GM23338 (cell line): ENCODE measurements at regions not wholly inside any gene's neighbourhood (a gene's known extent, or its start where the extent isn't known, plus 50 kb on each side); places are given as distances from the start of the nearest gene placed in this dataset.

ENCODE experiments used
- ATAC-seq: fragments of 200-7000 bp; cut with Tn5 transposase; 3 replicates; pipeline ENCODE4 v1.9.1; 2020
- DNase-seq: peaks from one replicate; pipeline ENCODE4 v3.0.0-alpha.2; 2015; ENCODE audit warnings: low spot score
- H2AFZ ChIP-seq: fragments of 200-600 bp; sonication (generic); 2 replicates; pipeline ENCODE4 v1.8.0; 2016; ENCODE audit warnings: antibody characterized with exemption, mild to moderate bottlenecking, moderate library complexity
- H3F3A ChIP-seq: fragments of 200-600 bp; sonication (generic); replicated peaks from 2 replicates; pipeline ENCODE4 v1.8.0; 2017; ENCODE audit warnings: antibody characterized with exemption, mixed run types, low read depth
- H3K27ac ChIP-seq: fragments of 200-600 bp; sonication (generic); 2 replicates; pipeline ENCODE4 v1.6.1; 2016; ENCODE audit warnings: low read depth
- H3K27me3 ChIP-seq: fragments of 200-600 bp; sonication (generic); 2 replicates; pipeline ENCODE4 v1.8.0; 2016; ENCODE audit warnings: mild to moderate bottlenecking, mixed run types, moderate library complexity; ENCODE audit not compliant: insufficient read depth
- H3K36me3 ChIP-seq: fragments of 200-600 bp; sonication (generic); 2 replicates; pipeline ENCODE4 v1.8.0; 2016; ENCODE audit warnings: mild to moderate bottlenecking; ENCODE audit not compliant: insufficient read depth
- H3K4me1 ChIP-seq: fragments of 200-600 bp; sonication (generic); 2 replicates; pipeline ENCODE4 v1.8.0; 2016; ENCODE audit warnings: mild to moderate bottlenecking, moderate library complexity; ENCODE audit not compliant: insufficient read depth
- H3K4me2 ChIP-seq: fragments of 200-600 bp; sonication (generic); 2 replicates; pipeline ENCODE4 v1.7.1; 2017; ENCODE audit warnings: mixed run types
- H3K4me3 ChIP-seq: fragments of 200-600 bp; sonication (generic); 2 replicates; pipeline ENCODE4 v1.6.1; 2016; ENCODE audit warnings: mixed run types
- H3K79me2 ChIP-seq: fragments of 200-600 bp; sonication (generic); replicated peaks from 2 replicates; pipeline ENCODE4 v1.8.0; 2017; ENCODE audit warnings: mild to moderate bottlenecking; ENCODE audit not compliant: insufficient read depth
- H3K9me2 ChIP-seq: fragments of 200-600 bp; sonication (generic); 2 replicates; pipeline ENCODE4 v1.8.0; 2017; ENCODE audit not compliant: insufficient read depth
- H4K20me1 ChIP-seq: fragments of 200-600 bp; sonication (generic); replicated peaks from 2 replicates; pipeline ENCODE4 v1.8.0; 2017; ENCODE audit warnings: mild to moderate bottlenecking; ENCODE audit not compliant: insufficient read depth
- H3K27ac Mint-ChIP-seq: 2 replicates; pipeline ENCODE4 v1.8.0; 2020; ENCODE audit warnings: inconsistent platforms, mild to moderate bottlenecking, moderate library complexity, mixed read lengths
- H3K27me3 Mint-ChIP-seq: 3 replicates; pipeline ENCODE4 v1.8.0; 2022; ENCODE audit warnings: low read depth, mild to moderate bottlenecking, moderate library complexity, mixed read lengths, inconsistent platforms; ENCODE audit not compliant: insufficient read depth, poor library complexity
- H3K36me3 Mint-ChIP-seq: 3 replicates; pipeline ENCODE4 v1.8.0; 2021; ENCODE audit warnings: low read depth, mild to moderate bottlenecking, inconsistent platforms, moderate library complexity, mixed read lengths
- H3K4me1 Mint-ChIP-seq: 3 replicates; pipeline ENCODE4 v1.8.0; 2020; ENCODE audit warnings: mild to moderate bottlenecking, inconsistent platforms, mixed read lengths
- H3K4me3 Mint-ChIP-seq: 3 replicates; pipeline ENCODE4 v1.8.0; 2021; ENCODE audit warnings: moderate library complexity, mild to moderate bottlenecking, inconsistent platforms, mixed read lengths
- H3K9me3 Mint-ChIP-seq: 3 replicates; pipeline ENCODE4 v1.8.0; 2020; ENCODE audit warnings: moderate library complexity, mild to moderate bottlenecking, inconsistent platforms, mixed read lengths
- CREB1 ChIP-seq: fragments of 250-450 bp; sonication (Bioruptor Pico); IDR thresholded peaks from 2 replicates; pipeline ENCODE4 v1.5.0; 2020; ENCODE audit warnings: low read depth, mild to moderate bottlenecking, moderate library complexity
- EZH2 ChIP-seq: fragments of 200-600 bp; sonication (generic); IDR thresholded peaks from one replicate; pipeline ENCODE4 v1.8.0; 2017; ENCODE audit warnings: antibody characterized with exemption, mild to moderate bottlenecking, low read depth; ENCODE audit not compliant: unreplicated experiment
- EZH2phosphoT487 ChIP-seq: fragments of 200-600 bp; sonication (generic); IDR thresholded peaks from one replicate; pipeline ENCODE4 v1.8.1; 2018; ENCODE audit warnings: antibody characterized with exemption; ENCODE audit not compliant: unreplicated experiment
- JUNB ChIP-seq: IDR thresholded peaks from one replicate; pipeline ENCODE4 v1.6.1; 2016; ENCODE audit warnings: antibody characterized with exemption; ENCODE audit not compliant: unreplicated experiment
- NANOG ChIP-seq: IDR thresholded peaks from 2 replicates; pipeline ENCODE4 v1.6.1; 2016; ENCODE audit warnings: antibody characterized with exemption, borderline replicate concordance
- POLR2AphosphoS5 ChIP-seq: IDR thresholded peaks from 2 replicates; pipeline ENCODE4 v1.6.1; 2016; ENCODE audit warnings: antibody characterized with exemption, low read depth
- STAT1 ChIP-seq: IDR thresholded peaks from one replicate; pipeline ENCODE4 v1.6.1; 2016; ENCODE audit warnings: antibody characterized with exemption; ENCODE audit not compliant: unreplicated experiment
- ZNF114 ChIP-seq: fragments of 250-450 bp; sonication (Bioruptor Pico); IDR thresholded peaks from 2 replicates; pipeline ENCODE4 v1.5.0; 2020; ENCODE audit warnings: mild to moderate bottlenecking, moderate library complexity
- ZNF331 ChIP-seq: fragments of 250-450 bp; sonication (Bioruptor Pico); IDR thresholded peaks from 2 replicates; pipeline ENCODE4 v1.5.0; 2020; ENCODE audit warnings: low read depth, mild to moderate bottlenecking, moderate library complexity
- TF ChIP-seq, protein P1 (sequence below), 2 experiments: fragments of 200-600 bp in 1 of 2; sonication (generic) in 1 of 2; conservative IDR thresholded peaks; 2 replicates each; pipeline versions ENCODE4 v1.5.1 to v1.6.1; 2016 to 2017; ENCODE audit warnings: antibody characterized with exemption in 2 of 2, low read depth in 2 of 2, mild to moderate bottlenecking in 2 of 2, moderate library complexity in 1 of 2
- TF ChIP-seq, protein P2 (sequence below): IDR thresholded peaks from one replicate; pipeline ENCODE4 v1.6.1; 2018; ENCODE audit warnings: antibody characterized with exemption; ENCODE audit not compliant: unreplicated experiment
- TF ChIP-seq, protein P3 (sequence below): IDR thresholded peaks from 2 replicates; pipeline ENCODE4 v1.6.1; 2016; ENCODE audit warnings: antibody characterized with exemption
- TF ChIP-seq, protein P4 (sequence below): fragments of 250-450 bp; sonication (Bioruptor Pico); IDR thresholded peaks from 2 replicates; pipeline ENCODE4 v1.5.0; 2020; ENCODE audit warnings: mild to moderate bottlenecking, moderate library complexity

GRCh38 chr5:106730506-106730905 is 940.2 kb downstream of the EFNA5 start:
- no peaks in the 10 kb centered on the region for H3K4me1 Mint-ChIP-seq
- H3K4me1 ChIP-seq, result no peaks in the 10 kb centered on the region
- H3K4me3 Mint-ChIP-seq, result no peak overlapping the region
- no peaks in the 10 kb centered on the region for H4K20me1 ChIP-seq
- H3F3A ChIP-seq, result no peaks in the 10 kb centered on the region
- no peaks in the 10 kb centered on the region for H3K9me2 ChIP-seq
- no peak overlapping the region for H3K4me3 ChIP-seq
- no peak overlapping the region for H2AFZ ChIP-seq
- H3K27ac ChIP-seq, result no peak overlapping the region
- H3K9me3 Mint-ChIP-seq, result peaks cover 41% of the 10 kb centered on the region
- H3K27me3 ChIP-seq, result no peaks in the 10 kb centered on the region
- no peak overlapping the region for H3K4me2 ChIP-seq
- H3K27me3 Mint-ChIP-seq, result peaks cover 9% of the 10 kb centered on the region
- DNase-seq (no peak), ATAC-seq (no peak)
- H3K36me3 ChIP-seq, result peaks cover 4% of the 10 kb centered on the region; the same call in 1 of the 2 replicates
- H3K27ac Mint-ChIP-seq, result no peak overlapping the region
- no peaks in the 10 kb centered on the region for H3K79me2 ChIP-seq
- peaks cover 34% of the 10 kb centered on the region for H3K36me3 Mint-ChIP-seq
- TF ChIP-seq, protein P1, sequence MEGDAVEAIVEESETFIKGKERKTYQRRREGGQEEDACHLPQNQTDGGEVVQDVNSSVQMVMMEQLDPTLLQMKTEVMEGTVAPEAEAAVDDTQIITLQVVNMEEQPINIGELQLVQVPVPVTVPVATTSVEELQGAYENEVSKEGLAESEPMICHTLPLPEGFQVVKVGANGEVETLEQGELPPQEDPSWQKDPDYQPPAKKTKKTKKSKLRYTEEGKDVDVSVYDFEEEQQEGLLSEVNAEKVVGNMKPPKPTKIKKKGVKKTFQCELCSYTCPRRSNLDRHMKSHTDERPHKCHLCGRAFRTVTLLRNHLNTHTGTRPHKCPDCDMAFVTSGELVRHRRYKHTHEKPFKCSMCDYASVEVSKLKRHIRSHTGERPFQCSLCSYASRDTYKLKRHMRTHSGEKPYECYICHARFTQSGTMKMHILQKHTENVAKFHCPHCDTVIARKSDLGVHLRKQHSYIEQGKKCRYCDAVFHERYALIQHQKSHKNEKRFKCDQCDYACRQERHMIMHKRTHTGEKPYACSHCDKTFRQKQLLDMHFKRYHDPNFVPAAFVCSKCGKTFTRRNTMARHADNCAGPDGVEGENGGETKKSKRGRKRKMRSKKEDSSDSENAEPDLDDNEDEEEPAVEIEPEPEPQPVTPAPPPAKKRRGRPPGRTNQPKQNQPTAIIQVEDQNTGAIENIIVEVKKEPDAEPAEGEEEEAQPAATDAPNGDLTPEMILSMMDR (conservative IDR thresholded peaks at IDR 0.05; ENCODE audit: low read depth in 2 of 2), result no peak
- TF ChIP-seq, protein P2, sequence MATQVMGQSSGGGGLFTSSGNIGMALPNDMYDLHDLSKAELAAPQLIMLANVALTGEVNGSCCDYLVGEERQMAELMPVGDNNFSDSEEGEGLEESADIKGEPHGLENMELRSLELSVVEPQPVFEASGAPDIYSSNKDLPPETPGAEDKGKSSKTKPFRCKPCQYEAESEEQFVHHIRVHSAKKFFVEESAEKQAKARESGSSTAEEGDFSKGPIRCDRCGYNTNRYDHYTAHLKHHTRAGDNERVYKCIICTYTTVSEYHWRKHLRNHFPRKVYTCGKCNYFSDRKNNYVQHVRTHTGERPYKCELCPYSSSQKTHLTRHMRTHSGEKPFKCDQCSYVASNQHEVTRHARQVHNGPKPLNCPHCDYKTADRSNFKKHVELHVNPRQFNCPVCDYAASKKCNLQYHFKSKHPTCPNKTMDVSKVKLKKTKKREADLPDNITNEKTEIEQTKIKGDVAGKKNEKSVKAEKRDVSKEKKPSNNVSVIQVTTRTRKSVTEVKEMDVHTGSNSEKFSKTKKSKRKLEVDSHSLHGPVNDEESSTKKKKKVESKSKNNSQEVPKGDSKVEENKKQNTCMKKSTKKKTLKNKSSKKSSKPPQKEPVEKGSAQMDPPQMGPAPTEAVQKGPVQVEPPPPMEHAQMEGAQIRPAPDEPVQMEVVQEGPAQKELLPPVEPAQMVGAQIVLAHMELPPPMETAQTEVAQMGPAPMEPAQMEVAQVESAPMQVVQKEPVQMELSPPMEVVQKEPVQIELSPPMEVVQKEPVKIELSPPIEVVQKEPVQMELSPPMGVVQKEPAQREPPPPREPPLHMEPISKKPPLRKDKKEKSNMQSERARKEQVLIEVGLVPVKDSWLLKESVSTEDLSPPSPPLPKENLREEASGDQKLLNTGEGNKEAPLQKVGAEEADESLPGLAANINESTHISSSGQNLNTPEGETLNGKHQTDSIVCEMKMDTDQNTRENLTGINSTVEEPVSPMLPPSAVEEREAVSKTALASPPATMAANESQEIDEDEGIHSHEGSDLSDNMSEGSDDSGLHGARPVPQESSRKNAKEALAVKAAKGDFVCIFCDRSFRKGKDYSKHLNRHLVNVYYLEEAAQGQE, result no peak
- TF ChIP-seq POLR2AphosphoS5, result no peak
- TF ChIP-seq JUNB, result no peak
- no peak for TF ChIP-seq CREB1 (CRISPR knock-in tag)
- no peak for TF ChIP-seq NANOG
- no peak for TF ChIP-seq ZNF331 (CRISPR knock-in tag)
- no peak for TF ChIP-seq EZH2
- TF ChIP-seq STAT1, result no peak
- no peak for TF ChIP-seq ZNF114 (CRISPR knock-in tag)
- no peak for TF ChIP-seq EZH2phosphoT487
- TF ChIP-seq, protein P3, sequence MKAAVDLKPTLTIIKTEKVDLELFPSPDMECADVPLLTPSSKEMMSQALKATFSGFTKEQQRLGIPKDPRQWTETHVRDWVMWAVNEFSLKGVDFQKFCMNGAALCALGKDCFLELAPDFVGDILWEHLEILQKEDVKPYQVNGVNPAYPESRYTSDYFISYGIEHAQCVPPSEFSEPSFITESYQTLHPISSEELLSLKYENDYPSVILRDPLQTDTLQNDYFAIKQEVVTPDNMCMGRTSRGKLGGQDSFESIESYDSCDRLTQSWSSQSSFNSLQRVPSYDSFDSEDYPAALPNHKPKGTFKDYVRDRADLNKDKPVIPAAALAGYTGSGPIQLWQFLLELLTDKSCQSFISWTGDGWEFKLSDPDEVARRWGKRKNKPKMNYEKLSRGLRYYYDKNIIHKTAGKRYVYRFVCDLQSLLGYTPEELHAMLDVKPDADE, result no peak
- TF ChIP-seq, protein P4, sequence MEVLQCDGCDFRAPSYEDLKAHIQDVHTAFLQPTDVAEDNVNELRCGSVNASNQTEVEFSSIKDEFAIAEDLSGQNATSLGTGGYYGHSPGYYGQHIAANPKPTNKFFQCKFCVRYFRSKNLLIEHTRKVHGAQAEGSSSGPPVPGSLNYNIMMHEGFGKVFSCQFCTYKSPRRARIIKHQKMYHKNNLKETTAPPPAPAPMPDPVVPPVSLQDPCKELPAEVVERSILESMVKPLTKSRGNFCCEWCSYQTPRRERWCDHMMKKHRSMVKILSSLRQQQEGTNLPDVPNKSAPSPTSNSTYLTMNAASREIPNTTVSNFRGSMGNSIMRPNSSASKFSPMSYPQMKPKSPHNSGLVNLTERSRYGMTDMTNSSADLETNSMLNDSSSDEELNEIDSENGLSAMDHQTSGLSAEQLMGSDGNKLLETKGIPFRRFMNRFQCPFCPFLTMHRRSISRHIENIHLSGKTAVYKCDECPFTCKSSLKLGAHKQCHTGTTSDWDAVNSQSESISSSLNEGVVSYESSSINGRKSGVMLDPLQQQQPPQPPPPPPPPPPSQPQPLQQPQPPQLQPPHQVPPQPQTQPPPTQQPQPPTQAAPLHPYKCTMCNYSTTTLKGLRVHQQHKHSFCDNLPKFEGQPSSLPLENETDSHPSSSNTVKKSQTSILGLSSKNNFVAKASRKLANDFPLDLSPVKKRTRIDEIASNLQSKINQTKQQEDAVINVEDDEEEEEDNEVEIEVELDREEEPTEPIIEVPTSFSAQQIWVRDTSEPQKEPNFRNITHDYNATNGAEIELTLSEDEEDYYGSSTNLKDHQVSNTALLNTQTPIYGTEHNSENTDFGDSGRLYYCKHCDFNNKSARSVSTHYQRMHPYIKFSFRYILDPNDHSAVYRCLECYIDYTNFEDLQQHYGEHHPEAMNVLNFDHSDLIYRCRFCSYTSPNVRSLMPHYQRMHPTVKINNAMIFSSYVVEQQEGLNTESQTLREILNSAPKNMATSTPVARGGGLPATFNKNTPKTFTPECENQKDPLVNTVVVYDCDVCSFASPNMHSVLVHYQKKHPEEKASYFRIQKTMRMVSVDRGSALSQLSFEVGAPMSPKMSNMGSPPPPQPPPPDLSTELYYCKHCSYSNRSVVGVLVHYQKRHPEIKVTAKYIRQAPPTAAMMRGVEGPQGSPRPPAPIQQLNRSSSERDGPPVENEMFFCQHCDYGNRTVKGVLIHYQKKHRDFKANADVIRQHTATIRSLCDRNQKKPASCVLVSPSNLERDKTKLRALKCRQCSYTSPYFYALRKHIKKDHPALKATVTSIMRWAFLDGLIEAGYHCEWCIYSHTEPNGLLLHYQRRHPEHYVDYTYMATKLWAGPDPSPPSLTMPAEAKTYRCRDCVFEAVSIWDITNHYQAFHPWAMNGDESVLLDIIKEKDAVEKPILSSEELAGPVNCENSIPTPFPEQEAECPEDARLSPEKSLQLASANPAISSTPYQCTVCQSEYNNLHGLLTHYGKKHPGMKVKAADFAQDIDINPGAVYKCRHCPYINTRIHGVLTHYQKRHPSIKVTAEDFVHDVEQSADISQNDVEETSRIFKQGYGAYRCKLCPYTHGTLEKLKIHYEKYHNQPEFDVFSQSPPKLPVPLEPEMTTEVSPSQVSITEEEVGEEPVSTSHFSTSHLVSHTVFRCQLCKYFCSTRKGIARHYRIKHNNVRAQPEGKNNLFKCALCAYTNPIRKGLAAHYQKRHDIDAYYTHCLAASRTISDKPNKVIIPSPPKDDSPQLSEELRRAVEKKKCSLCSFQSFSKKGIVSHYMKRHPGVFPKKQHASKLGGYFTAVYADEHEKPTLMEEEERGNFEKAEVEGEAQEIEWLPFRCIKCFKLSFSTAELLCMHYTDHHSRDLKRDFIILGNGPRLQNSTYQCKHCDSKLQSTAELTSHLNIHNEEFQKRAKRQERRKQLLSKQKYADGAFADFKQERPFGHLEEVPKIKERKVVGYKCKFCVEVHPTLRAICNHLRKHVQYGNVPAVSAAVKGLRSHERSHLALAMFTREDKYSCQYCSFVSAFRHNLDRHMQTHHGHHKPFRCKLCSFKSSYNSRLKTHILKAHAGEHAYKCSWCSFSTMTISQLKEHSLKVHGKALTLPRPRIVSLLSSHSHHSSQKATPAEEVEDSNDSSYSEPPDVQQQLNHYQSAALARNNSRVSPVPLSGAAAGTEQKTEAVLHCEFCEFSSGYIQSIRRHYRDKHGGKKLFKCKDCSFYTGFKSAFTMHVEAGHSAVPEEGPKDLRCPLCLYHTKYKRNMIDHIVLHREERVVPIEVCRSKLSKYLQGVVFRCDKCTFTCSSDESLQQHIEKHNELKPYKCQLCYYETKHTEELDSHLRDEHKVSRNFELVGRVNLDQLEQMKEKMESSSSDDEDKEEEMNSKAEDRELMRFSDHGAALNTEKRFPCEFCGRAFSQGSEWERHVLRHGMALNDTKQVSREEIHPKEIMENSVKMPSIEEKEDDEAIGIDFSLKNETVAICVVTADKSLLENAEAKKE (CRISPR knock-in tag), result no peak
